LNCAP (cell line): ENCODE measurements at regions not wholly inside any gene's neighbourhood (a gene's known extent, or its start where the extent isn't known, plus 50 kb on each side); places are given as distances from the start of the nearest gene placed in this dataset.

Experiments used
- CTCF ChIP-seq: fragments of 450-650 bp; IDR thresholded peaks from 2 replicates; pipeline ENCODE4 v1.5.1; 2017; ENCODE audit warnings: mild to moderate bottlenecking

- no peak for TF ChIP-seq CTCF
Observed at GRCh38 chr13:56975647-56976046, 165.1 kb upstream of the PRR20A start.

DNA sequence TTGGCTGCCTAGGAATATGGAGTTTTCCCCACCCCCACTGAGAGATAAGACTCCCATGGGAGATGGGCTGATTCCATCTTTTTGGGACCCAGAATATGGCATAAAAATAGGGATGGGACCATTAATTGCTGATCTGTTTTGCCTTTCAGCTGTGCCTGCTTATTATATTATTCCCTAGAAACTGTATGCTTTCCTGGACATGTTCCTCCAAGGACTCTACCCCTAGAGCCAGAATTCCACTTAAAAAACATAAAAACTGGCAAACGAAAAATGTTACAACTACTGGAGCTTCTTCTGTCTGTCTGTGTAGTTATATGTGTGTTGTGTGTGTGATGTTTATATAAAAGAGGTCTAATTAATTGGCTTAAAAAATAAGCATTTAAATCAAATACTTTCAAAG is 159.9 kb upstream of the PRR20A start:
- no peak for TF ChIP-seq CTCF

DNA sequence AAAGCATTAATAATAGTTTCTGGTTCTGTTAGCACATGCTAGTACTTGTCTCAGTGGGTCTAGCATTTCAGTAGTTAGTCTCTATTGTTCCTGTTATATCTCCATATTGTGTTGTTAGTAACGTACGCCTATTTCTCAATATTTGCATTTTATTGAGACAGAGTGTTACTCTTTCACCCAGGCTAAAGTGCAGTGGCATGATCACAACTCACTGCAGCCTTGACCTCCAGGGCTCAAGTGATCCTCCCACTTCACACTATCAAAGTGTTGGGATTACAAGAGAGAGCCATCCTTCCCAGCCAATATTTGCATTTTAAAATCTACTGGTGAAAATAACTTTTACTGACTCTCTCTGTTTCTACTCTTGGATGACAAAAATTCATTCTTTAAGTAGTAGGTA is 154.6 kb upstream of the PRR20A start:
- TF ChIP-seq CTCF = no peak

DNA sequence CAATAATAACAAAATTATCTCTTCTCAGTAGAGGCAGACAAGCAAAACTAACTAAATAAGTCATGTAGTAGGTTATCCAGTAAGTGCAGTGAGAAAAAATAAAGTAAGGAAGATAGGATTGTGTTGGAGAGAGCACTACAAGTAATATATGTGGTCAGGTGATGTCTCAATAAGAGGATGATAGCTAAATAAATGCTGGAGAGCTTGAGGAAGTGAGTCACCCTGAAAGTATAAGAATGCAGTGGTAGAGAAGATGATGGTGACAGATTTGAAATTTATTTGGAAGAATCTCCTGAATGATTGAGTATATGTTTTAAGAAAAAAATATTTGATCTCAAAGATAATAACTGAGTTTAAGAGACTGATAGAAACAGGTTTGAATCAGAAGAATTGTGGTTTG is 152.2 kb upstream of the PRR20A start:
- TF ChIP-seq CTCF = no peak

DNA sequence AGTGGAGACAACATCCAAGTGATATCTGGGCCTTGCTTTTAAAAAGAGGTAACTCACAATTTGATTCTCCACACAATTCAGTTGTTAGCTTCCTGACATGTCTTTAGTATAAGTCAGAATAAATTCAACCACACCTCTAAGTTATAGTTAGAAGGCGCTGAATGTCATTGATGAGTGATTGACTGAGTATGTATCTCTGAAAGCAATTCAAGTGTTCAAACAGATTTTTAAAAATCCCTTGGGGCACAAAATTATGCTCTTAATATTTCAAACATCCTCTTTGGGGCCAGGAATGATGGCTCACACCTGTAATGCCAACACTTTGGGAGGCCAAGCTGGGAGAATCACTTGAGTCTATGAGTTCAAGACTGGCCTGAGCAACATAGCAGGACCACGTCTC is 137.0 kb upstream of the PRR20A start:
- TF ChIP-seq CTCF = no peak

GRCh38 chr13:57017357-57017756 is 123.4 kb upstream of the PRR20A start:
- TF ChIP-seq CTCF = no peak

DNA sequence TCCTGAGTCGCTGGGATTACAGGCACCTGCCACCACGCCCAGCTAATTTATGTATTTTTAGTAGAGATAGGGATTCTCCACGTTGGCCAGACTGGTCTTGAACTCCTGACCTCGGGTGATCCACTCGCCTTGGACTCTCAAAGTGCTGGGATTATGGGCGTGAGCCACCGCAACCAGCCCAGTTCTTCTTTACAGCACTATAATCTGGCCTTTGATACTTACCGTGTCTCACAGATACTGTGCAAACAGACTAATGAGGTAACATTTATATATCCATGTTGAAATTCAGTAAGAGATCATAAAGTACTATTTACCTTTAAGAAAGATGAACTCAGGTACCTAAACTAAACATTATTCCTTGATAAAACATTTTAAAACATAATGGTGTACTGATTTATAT is 121.8 kb upstream of the PRR20A start:
- no peak for TF ChIP-seq CTCF

- TF ChIP-seq CTCF = no peak
Observed at GRCh38 chr13:57030671-57031070, 110.0 kb upstream of the PRR20A start.
